ENCODE measurements at regions not wholly inside any gene's neighbourhood (a gene's known extent, or its start where the extent isn't known, plus 50 kb on each side); places are given as distances from the start of the nearest gene placed in this dataset.

GRCh38 chr3:178236555-178237277 lies 299.5 kb upstream of the KCNMB2 start:
- no peak for TF ChIP-seq CTCF (conservative IDR thresholded peaks at IDR 0.05)
- no peak for TF ChIP-seq ZFX (IDR thresholded peaks at IDR 0.05)

Data from C4-2B (cell line).